Suppressor macrophage treated with lipopolysaccharide for 4 hours (primary cell): ENCODE measurements at regions not wholly inside any gene's neighbourhood (a gene's known extent, or its start where the extent isn't known, plus 50 kb on each side); places are given as distances from the start of the nearest gene placed in this dataset.
"Not testable (repeated sequence)": the region's sequence is repeated elsewhere in the genome, so short reads cannot be mapped to it uniquely, and the experiment has no call there.

Experiments
- DNase-seq: peaks from one replicate; pipeline ENCODE4 v3.0.0-alpha.2; 2020

- no peak for DNase-seq
Measured at GRCh38 chr1:234897390-234897749, 231.3 kb downstream of the TOMM20 start.

- no peak for DNase-seq
Measured at GRCh38 chr1:234896477-234897389, 231.9 kb downstream of the TOMM20 start.

- DNase-seq: peak; percentile 58
Measured at GRCh38 chr1:234893725-234894630, 234.7 kb downstream of the TOMM20 start.

- DNase-seq: no peak
Measured at GRCh38 chr1:234893359-234893724, 235.3 kb downstream of the TOMM20 start.

GRCh38 chr1:234892642-234893041 lies 236.0 kb downstream of the TOMM20 start:
- no peak for DNase-seq

GRCh38 chr1:234891427-234891826 lies 237.2 kb downstream of the TOMM20 start:
- DNase-seq: no peak

- DNase-seq: peak; percentile 28
Measured at GRCh38 chr1:234889643-234890042, 239.0 kb downstream of the TOMM20 start.

GRCh38 chr1:234888247-234888646 lies 240.4 kb downstream of the TOMM20 start:
- DNase-seq: not testable (repeated sequence)

- no peak for DNase-seq
Measured at GRCh38 chr1:234887016-234887900, 241.4 kb downstream of the TOMM20 start.

- peak; percentile 40 for DNase-seq
Measured at GRCh38 chr1:234886081-234886984, 242.3 kb downstream of the TOMM20 start.

- DNase-seq: no peak
Measured at GRCh38 chr1:234885601-234886000, 243.0 kb downstream of the TOMM20 start.

- no peak for DNase-seq
Measured at GRCh38 chr1:234884701-234885100, 243.9 kb downstream of the TOMM20 start.

GRCh38 chr1:234884006-234884405 lies 244.6 kb downstream of the TOMM20 start:
- DNase-seq: no peak

- DNase-seq: no peak
Measured at GRCh38 chr1:234882898-234883297, 245.7 kb downstream of the TOMM20 start.

GRCh38 chr1:234881893-234882771 lies 246.5 kb downstream of the TOMM20 start:
- DNase-seq: no peak

GRCh38 chr1:234879147-234880080 lies 249.2 kb downstream of the TOMM20 start:
- peak; percentile 48 for DNase-seq

- no peak for DNase-seq
Measured at GRCh38 chr1:234878288-234878687, 250.3 kb downstream of the TOMM20 start.

GRCh38 chr1:234877761-234878160 lies 250.9 kb downstream of the TOMM20 start:
- no peak for DNase-seq
